ENCODE measurements at regions not wholly inside any gene's neighbourhood (a gene's known extent, or its start where the extent isn't known, plus 50 kb on each side); places are given as distances from the start of the nearest gene placed in this dataset.

- TF ChIP-seq, protein P1, sequence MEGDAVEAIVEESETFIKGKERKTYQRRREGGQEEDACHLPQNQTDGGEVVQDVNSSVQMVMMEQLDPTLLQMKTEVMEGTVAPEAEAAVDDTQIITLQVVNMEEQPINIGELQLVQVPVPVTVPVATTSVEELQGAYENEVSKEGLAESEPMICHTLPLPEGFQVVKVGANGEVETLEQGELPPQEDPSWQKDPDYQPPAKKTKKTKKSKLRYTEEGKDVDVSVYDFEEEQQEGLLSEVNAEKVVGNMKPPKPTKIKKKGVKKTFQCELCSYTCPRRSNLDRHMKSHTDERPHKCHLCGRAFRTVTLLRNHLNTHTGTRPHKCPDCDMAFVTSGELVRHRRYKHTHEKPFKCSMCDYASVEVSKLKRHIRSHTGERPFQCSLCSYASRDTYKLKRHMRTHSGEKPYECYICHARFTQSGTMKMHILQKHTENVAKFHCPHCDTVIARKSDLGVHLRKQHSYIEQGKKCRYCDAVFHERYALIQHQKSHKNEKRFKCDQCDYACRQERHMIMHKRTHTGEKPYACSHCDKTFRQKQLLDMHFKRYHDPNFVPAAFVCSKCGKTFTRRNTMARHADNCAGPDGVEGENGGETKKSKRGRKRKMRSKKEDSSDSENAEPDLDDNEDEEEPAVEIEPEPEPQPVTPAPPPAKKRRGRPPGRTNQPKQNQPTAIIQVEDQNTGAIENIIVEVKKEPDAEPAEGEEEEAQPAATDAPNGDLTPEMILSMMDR (conservative IDR thresholded peaks at IDR 0.05; ENCODE audit: low read depth, low read length), result no peak
- no peak for TF ChIP-seq EZH2 (IDR thresholded peaks at IDR 0.05; ENCODE audit: borderline replicate concordance, low read depth, low read length, poor library complexity, severe bottlenecking)
Measured at GRCh38 chr4:66034262-66034661, 364.0 kb upstream of the EPHA5 start.
